Activated CD8-positive, alpha-beta T cell treated with anti-CD3 and anti-CD28 coated beads for 36 hours (primary cell): ENCODE measurements at regions not wholly inside any gene's neighbourhood (a gene's known extent, or its start where the extent isn't known, plus 50 kb on each side); places are given as distances from the start of the nearest gene placed in this dataset.

Experiments
- ATAC-seq: fragments of 200-7000 bp; cut with Tn5 transposase; one replicate; pipeline ENCODE4 v1.10.0; 2021; ENCODE audit warnings: mild to moderate bottlenecking, moderate library complexity
- CTCF ChIA-PET: fragments of 350-600 bp; sonication (Branson Sonifier 250); formaldehyde crosslinking; loops from one replicate; lab custom pipeline; 2021; ENCODE audit warnings: antibody characterized with exemption; lab: Charles Lee
- POLR2A ChIA-PET: fragments of 350-600 bp; sonication (Branson Sonifier 250); formaldehyde crosslinking; loops from one replicate; lab custom pipeline; 2021; ENCODE audit warnings: antibody characterized with exemption; lab: Charles Lee
- DNase-seq: peaks from one replicate; pipeline ENCODE4 v3.0.0-alpha.2; 2020
- H3K27ac Mint-ChIP-seq: one replicate; pipeline ENCODE4 v1.8.0; 2021; ENCODE audit warnings: mild to moderate bottlenecking, mixed read lengths
- H3K27me3 Mint-ChIP-seq: one replicate; pipeline ENCODE4 v1.8.0; 2021; ENCODE audit warnings: mixed read lengths
- H3K36me3 Mint-ChIP-seq: one replicate; pipeline ENCODE4 v1.8.0; 2021; ENCODE audit warnings: low read depth, mixed read lengths
- H3K4me1 Mint-ChIP-seq: one replicate; pipeline ENCODE4 v1.8.0; 2021; ENCODE audit warnings: low read depth, mixed read lengths
- H3K4me3 Mint-ChIP-seq: one replicate; pipeline ENCODE4 v1.8.0; 2021; ENCODE audit warnings: mild to moderate bottlenecking, moderate library complexity, mixed read lengths
- H3K9me3 Mint-ChIP-seq: one replicate; pipeline ENCODE4 v1.8.0; 2021; ENCODE audit warnings: mixed read lengths
- CTCF ChIP-seq: fragments of 200-600 bp; IDR thresholded peaks from one replicate; pipeline ENCODE4 v1.8.0; 2022; ENCODE audit warnings: antibody characterized with exemption, mild to moderate bottlenecking
- intact Hi-C: fragments of 100-400 bp; cut with micrococcal nuclease; formaldehyde crosslinking; loops from one replicate; pipeline ENCODE4 v1.10.0; 2022

GRCh38 chr18:21168880-21169279 is 57.3 kb upstream of the ROCK1 start:
- Mint-ChIP-seq H3K4me1 (no peaks in the 10 kb centered on the region), H3K4me3 (no peak overlapping the region), H3K27ac (no peak overlapping the region), H3K9me3 (no peaks in the 10 kb centered on the region), H3K36me3 (no peaks in the 10 kb centered on the region), H3K27me3 (peaks cover 6% of the 10 kb centered on the region)
- ATAC-seq (no peak), DNase-seq (no peak)
- CTCF ChIA-PET, result interaction anchor here (2.5 kb wide), 1 partner anchor 11 kb away, joined by 10 read pairs; no protein-coding TSS in a partner anchor
- POLR2A ChIA-PET, result no interaction called here
- intact Hi-C loops, result no loop called here
- no peak for TF ChIP-seq CTCF

- POLR2A ChIA-PET, result no interaction called here
- no peak overlapping the region for H3K27ac Mint-ChIP-seq
- no peaks in the 10 kb centered on the region for H3K36me3 Mint-ChIP-seq
- TF ChIP-seq CTCF, result no peak
- H3K9me3 Mint-ChIP-seq, result no peaks in the 10 kb centered on the region
- no peak overlapping the region for H3K4me3 Mint-ChIP-seq
- CTCF ChIA-PET, result interaction anchor here (1.1 to 4.7 kb wide), 4 partner anchors 10 to 44 kb away, joined by 3 to 66 read pairs (median 4); no protein-coding TSS in a partner anchor
- DNase-seq (no peak), ATAC-seq (no peak)
- peaks cover 9% of the 10 kb centered on the region for H3K4me1 Mint-ChIP-seq
- no peaks in the 10 kb centered on the region for H3K27me3 Mint-ChIP-seq
- intact Hi-C loops, result loop anchor here (10.0 kb wide), 1 partner anchor 173 kb away; no protein-coding TSS in a partner anchor
Observed at GRCh38 chr18:21177822-21178221, 64.2 kb upstream of the GREB1L start.

GRCh38 chr18:21179590-21180220 is 62.3 kb upstream of the GREB1L start:
- Mint-ChIP-seq H3K4me1 (peaks cover 9% of the 10 kb centered on the region), H3K9me3 (no peaks in the 10 kb centered on the region), H3K4me3 (no peak overlapping the region), H3K27me3 (no peaks in the 10 kb centered on the region), H3K36me3 (no peaks in the 10 kb centered on the region), H3K27ac (no peak overlapping the region)
- ATAC-seq, result peak; percentile 76
- intact Hi-C loops, result loop anchor here (10.0 kb wide), 1 partner anchor 175 kb away; no protein-coding TSS in a partner anchor
- CTCF ChIA-PET, result interaction anchor here (0.6 to 4.7 kb wide), 22 partner anchors 9 to 378 kb away, joined by 3 to 66 read pairs (median 4); no protein-coding TSS in a partner anchor
- POLR2A ChIA-PET, result no interaction called here
- peak; percentile 73 for DNase-seq
- TF ChIP-seq CTCF, result peak; percentile 73

GRCh38 chr18:21180588-21180987 is 61.4 kb upstream of the GREB1L start:
- TF ChIP-seq CTCF, result no peak
- ChIA-PET POLR2A (no interaction called here), CTCF (interaction anchor here (0.8 to 4.7 kb wide), 13 partner anchors 8 to 377 kb away, joined by 3 to 66 read pairs (median 4); no protein-coding TSS in a partner anchor)
- no peaks in the 10 kb centered on the region for H3K27me3 Mint-ChIP-seq
- no peaks in the 10 kb centered on the region for H3K9me3 Mint-ChIP-seq
- H3K36me3 Mint-ChIP-seq, result no peaks in the 10 kb centered on the region
- H3K4me3 Mint-ChIP-seq, result no peak overlapping the region
- intact Hi-C loops, result no loop called here
- no peak for DNase-seq
- H3K27ac Mint-ChIP-seq, result no peak overlapping the region
- no peak for ATAC-seq
- peaks cover 9% of the 10 kb centered on the region for H3K4me1 Mint-ChIP-seq

GRCh38 chr18:21181766-21182165 is 60.3 kb upstream of the GREB1L start:
- ATAC-seq, result no peak
- H3K27me3 Mint-ChIP-seq, result no peaks in the 10 kb centered on the region
- ChIA-PET CTCF (interaction anchor here (4.7 kb wide), 1 partner anchor 11 kb away, joined by 66 read pairs; no protein-coding TSS in a partner anchor), POLR2A (no interaction called here)
- H3K9me3 Mint-ChIP-seq, result no peaks in the 10 kb centered on the region
- intact Hi-C loops, result no loop called here
- TF ChIP-seq CTCF, result no peak
- H3K4me3 Mint-ChIP-seq, result no peak overlapping the region
- H3K27ac Mint-ChIP-seq, result no peak overlapping the region
- peaks cover 9% of the 10 kb centered on the region for H3K4me1 Mint-ChIP-seq
- DNase-seq, result peak; percentile 16
- no peaks in the 10 kb centered on the region for H3K36me3 Mint-ChIP-seq
